ENCODE measurements at regions not wholly inside any gene's neighbourhood (a gene's known extent, or its start where the extent isn't known, plus 50 kb on each side); places are given as distances from the start of the nearest gene placed in this dataset.

- DNase-seq (ENCODE audit: low spot score): no peak
Observed at GRCh38 chr3:27590437-27591298, 106.5 kb upstream of the SLC4A7 start.

DNA sequence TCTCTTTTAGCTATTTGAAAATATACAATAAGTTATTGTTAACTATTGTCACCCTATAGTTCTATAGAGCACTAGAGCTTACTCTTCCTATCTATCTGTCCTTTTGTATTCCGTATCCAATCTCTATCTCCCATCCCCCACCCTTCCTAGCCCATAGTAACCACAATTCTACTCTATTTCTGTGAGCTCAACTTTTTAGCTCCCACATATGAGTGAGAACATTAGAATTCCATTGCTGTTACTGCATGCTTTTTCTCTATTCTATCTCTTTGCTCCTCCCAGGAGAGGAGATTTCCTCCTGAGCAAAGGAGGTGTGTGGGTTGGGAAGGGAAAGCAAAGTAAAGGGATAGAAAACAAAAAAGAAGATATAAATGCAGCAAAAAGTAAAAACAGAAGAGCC, 105.6 kb upstream of the SLC4A7 start:
- no peak for DNase-seq (ENCODE audit: low spot score)

DNA sequence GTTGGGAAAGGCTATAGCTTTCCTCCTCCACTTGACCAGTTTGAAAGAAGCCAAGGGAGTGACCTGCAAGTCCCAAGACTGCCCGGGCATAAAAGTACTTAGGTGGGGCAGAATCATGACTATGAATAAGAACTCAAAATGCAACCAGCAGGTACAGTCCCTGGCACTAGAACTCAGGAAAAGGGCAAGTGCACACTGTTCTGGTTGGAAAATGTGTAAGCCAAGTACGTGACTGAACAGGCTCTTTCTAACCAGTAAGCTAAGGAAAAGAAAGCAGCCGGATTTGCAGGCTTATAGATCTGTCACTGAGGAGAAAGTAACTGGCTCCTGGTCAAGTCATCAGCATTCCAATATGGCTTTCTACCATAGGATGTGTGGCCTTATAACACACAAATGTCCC, 101.2 kb upstream of the SLC4A7 start:
- no peak for DNase-seq (ENCODE audit: low spot score)

- DNase-seq (ENCODE audit: low spot score): no peak
Observed at GRCh38 chr3:27584874-27585273, 100.7 kb upstream of the SLC4A7 start.

DNA sequence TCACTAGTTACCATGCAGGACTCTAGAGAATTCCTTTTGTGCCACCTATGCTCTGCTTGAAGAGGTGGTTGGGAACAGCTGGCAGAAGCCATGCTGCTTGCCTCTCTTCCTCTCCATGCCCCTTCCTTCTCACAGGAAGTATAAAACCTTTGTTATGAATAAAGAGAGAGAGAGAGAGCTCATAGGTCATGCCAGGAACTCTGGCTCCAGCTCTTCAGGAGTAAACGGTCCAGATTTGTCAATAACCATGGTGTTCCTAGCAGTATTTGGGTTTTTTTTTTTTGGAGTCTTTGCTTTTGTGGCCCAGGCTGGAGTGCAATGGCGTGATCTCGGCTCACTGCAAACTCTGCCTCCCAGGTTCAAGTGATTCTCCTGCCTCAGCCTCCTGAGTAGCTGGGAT, 97.7 kb upstream of the SLC4A7 start:
- DNase-seq (ENCODE audit: low spot score): no peak

DNA sequence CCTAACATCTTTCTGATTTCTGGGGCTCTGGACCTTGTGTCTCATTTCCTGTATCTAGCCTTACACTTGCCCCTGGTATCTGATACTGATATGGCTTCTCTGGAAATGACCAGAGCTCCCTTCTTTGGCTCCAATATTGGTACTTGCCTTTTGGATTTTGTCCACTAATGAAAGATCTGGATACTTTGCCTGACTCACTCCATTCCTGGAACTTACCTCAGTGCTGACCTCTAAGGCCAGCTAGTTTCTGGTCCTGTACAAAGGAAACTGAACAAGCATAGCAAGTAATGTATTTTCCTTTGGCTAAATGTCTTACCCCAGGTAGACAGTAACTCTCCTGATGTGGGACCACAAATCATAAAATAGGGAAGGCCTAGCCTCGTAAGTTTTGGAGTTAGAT, 93.8 kb upstream of the SLC4A7 start:
- DNase-seq (ENCODE audit: low spot score): no peak

DNA sequence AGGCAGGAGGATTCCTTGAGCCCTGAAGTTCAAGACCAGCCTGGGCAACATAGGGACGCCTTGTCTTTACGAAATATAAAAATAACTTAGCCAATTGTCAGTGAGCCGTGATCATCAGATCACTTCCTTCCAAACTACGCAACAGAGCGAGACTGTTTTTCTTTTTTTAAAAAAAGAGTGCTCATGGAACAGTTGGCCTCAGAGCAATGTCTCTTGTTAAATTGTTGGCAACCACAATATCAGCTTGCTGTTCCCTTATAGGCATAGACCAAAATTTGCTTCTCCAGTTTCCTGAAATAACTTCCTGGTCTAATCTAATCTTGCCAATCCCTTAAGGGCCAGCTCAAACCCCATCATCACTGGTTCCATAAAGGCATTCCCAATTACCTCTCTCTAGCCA, 93.3 kb upstream of the SLC4A7 start:
- DNase-seq (ENCODE audit: low spot score): no peak

- no peak for DNase-seq (ENCODE audit: low spot score)
Observed at GRCh38 chr3:27576171-27576570, 92.0 kb upstream of the SLC4A7 start.

DNA sequence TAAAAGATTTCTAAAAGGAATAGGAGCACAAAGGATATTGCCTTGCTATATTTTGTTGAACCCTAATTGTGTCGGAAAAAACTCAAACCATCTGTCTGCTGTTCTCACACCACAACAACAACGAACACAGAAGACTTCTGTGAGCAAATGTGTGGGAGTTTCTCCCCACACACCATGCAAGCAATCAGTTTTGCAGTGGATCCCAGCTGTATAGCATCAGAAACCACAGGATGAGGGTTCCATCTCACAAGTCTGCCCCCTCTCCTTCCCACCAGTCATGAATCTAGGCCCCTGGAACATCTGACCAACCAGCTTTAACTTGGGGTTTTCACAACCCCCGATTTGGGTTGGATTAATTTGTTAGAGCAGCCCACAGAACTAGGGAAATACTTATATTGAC, 91.3 kb upstream of the SLC4A7 start:
- DNase-seq (ENCODE audit: low spot score): no peak

GRCh38 chr3:27574438-27574795, 90.2 kb upstream of the SLC4A7 start:
- no peak for DNase-seq (ENCODE audit: low spot score)

GRCh38 chr3:27573780-27574437, 89.7 kb upstream of the SLC4A7 start:
- DNase-seq (ENCODE audit: low spot score): no peak

DNA sequence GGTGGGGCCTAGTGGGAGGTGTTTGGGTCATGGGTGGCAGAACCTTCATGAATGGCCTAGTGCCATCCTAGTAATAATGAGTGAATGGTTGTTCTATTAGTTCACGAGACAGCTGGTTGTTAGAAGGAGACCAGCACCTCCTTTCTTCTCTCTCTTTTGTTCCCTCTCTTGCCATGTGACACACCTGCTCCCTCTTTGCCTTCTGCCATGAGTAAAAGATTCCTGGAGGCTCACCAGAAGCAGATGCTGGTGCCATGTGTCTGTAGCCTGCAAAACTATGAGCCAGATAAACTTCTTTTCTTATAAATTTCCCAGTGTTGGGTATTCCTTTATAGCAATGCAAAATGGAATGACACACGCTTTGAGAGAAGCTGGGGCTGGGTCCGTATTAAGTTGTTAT, 89.0 kb upstream of the SLC4A7 start:
- no peak for DNase-seq (ENCODE audit: low spot score)

DNA sequence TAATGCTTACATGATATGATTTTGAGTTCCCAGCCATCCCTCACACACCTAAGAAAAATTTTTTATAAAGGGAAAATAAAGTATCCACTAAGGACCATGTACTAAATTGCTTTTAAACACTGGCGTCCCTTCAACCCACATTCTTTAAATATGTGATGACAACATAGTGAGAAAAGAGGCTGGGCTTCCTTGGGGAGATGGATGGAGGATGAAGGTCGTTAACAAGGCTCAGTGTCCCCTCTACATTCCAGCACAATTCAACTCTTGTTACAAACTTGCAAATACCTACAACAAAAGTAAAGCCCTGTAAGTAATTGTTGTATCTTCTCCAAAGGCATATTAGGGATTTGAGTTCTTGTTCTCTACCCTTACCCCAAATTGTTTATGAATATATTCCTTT, 87.2 kb upstream of the SLC4A7 start:
- DNase-seq (ENCODE audit: low spot score): no peak

DNA sequence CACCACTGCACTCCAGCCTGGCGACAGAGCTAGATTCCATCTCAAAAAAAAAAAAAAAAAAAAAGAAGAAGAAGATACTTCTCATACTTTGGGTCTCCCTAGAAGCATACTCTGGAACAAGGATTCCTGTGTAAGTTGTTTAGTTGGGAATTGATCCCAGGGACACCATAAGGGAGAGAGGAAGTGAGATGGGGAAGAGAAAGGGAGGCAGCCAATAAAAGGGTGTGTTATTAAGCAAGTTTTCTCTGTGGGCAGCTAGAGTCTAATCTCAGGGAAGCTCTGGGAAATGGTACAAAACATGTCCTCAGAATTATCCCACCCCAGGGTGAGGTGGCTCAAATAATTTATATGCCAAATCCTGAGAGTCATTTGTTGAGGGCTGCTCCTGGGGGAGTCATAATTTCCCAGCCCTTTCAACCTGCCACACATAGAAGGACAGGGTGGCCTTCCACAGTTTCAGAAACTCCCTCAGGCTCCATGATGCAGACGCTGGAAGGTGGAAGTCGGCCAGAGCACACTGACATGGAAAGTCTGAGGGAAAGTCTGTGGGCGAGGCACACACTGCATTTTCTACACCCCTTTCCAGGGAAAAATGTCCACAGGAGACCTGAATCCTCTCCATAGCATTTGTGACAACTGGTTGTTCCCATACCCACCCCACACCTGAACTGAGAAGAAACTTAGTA, 86.4 kb upstream of the SLC4A7 start:
- no peak for DNase-seq (ENCODE audit: low spot score)

DNA sequence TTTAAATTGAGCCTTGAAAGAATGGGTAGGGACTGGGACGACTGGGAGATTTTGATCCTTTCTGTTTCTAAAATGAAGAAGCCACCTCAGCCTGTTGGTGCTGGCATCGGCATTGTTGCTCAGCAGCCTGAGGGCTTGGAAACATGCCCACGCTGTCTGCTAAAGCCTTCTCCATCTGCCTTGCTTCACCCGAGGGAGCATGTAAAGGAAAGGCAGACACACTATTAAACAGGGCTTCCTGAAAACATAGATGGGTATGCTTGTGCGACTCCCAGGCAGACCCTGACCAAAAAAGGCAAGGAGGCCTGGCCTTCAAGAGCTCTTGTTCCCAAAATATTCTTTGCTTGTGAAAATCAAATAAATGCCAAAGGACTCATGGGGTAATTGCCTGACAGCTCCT, 84.2 kb upstream of the SLC4A7 start:
- no peak for DNase-seq (ENCODE audit: low spot score)

DNA sequence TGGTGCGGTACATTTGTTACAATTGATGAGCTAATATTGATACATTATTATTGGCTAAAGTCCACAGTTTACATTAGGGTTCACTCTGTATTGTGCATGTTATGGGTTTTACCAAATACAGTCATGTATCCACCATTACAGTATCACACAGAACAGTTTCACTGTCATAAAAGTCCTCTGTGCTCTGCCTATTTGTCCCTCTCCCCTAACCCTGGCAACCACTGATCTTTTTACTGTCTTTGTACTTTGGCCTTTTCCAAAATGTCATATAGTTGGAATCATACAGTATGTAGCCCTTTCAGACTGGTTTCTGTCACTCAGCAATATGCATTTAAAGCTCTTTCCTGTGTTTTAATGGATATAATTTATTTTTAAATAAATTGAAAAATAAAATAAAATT, 83.1 kb upstream of the SLC4A7 start:
- no peak for DNase-seq (ENCODE audit: low spot score)

- no peak for DNase-seq (ENCODE audit: low spot score)
Observed at GRCh38 chr3:27565201-27565852, 81.1 kb upstream of the SLC4A7 start.

- DNase-seq (ENCODE audit: low spot score): no peak
Observed at GRCh38 chr3:27561576-27561975, 77.4 kb upstream of the SLC4A7 start.

DNA sequence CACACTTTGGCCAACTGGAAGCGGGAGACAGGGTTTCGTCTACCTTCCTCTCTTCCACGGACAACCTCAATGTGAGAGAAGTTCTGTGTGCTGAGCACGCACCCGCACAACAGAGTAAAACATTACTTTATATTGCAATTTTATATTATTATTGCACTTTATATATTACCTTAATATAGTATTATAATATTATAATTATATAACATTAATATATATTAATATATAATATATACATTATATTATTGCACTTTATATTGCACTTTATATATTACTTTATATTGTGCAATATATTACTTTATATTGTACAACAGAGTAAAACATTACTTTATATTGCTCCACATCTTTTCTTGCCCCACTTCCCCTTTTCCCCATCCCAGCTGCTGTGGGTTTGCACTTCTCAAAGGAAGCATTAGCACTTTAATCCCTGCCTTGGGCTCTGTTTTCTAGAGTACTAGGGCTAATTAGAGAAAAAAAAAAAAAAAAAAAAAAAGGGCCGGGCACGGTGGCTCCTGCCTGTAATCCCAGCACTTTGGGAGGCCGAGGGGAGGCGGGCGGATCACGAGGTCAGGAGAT, 76.4 kb upstream of the SLC4A7 start:
- no peak for DNase-seq (ENCODE audit: low spot score)

GRCh38 chr3:27559835-27560234, 75.7 kb upstream of the SLC4A7 start:
- DNase-seq (ENCODE audit: low spot score): peak; percentile 12

DNA sequence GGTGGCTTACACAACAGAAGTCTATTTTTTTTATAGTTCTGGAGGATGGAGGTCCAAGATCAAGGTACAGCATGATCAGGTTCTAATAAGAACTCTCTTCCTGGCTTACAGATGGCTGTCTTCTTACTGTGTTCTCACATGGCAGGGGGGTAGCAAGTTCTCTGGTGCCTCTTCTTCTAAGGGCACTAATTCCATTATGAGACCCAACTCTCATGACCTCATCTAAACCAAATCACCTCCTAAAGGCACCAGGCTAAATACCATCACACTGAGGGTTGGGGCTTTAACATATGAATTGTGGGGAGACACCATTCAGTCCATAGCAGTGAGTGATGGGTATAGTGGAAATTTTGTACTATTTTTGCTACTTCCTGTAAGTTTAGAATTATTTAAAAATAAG, 75.2 kb upstream of the SLC4A7 start:
- no peak for DNase-seq (ENCODE audit: low spot score)

DNA sequence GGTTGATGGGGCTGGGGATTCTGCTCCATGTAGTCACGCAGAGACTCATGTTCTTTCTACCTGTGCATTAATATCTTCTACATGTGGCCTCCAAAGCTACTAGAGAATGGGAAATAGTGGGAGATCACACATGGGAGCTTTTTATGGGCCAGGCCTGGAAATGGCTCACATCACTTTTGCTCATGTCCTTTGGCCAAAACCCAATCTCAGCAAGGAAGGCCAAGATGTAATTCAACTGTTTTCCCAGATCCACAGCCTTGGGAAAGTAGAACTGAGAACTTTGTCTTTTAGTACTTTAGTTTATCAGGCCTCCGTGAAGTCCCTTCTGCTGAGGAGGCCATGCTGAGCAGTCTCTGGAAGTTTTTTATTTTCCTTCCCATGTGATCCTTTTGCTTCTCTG, 73.2 kb upstream of the SLC4A7 start:
- no peak for DNase-seq (ENCODE audit: low spot score)

All from HuH-7.5 (cell line).